ENCODE measurements at regions not wholly inside any gene's neighbourhood (a gene's known extent, or its start where the extent isn't known, plus 50 kb on each side); places are given as distances from the start of the nearest gene placed in this dataset.

- DNase-seq: no peak
- CTCF ChIA-PET: no interaction called here
- peaks cover 3 to 29% (median 21%) of the 10 kb centered on the region in 5 donors for H3K27me3 Mint-ChIP-seq
- peaks cover 0 to 10% (median 3%) of the 10 kb centered on the region in 11 donors for H3K9me3 Mint-ChIP-seq
- POLR2A ChIA-PET: no interaction called here
- H3K36me3 ChIP-seq (ENCODE audit: control insufficient read depth in 2 of 3, insufficient read depth in 3 of 3, low read length in 3 of 3): no peaks in the 10 kb centered on the region
- no peaks in the 10 kb centered on the region for H3K4me1 ChIP-seq (ENCODE audit: control insufficient read depth in 2 of 2, insufficient read depth in 2 of 2, low read length in 2 of 2)
- H3K27ac ChIP-seq (ENCODE audit: low read depth, low read length): no peak overlapping the region
- peaks cover 0 to 10% (median 4%) of the 10 kb centered on the region in 7 donors for H3K4me1 Mint-ChIP-seq
- H3K36me3 Mint-ChIP-seq: peaks cover 0 to 7% (median 0%) of the 10 kb centered on the region in 5 donors
- ATAC-seq: no peak
- no peaks in the 10 kb centered on the region for H3K27me3 ChIP-seq (ENCODE audit: control insufficient read depth in 2 of 2, insufficient read depth in 2 of 2, low read length in 2 of 2)
- intact Hi-C loops (cut with micrococcal nuclease): no loop called here
- H3K4me3 Mint-ChIP-seq: no peak overlapping the region
- H3K27ac Mint-ChIP-seq: no peak overlapping the region
- H3K9me3 ChIP-seq (ENCODE audit: control insufficient read depth in 2 of 3, low read length in 3 of 3): peaks cover 0 to 4% (median 0%) of the 10 kb centered on the region in 3 experiments
- no peak overlapping the region for H3K4me3 ChIP-seq (ENCODE audit: low read length)
Measured at GRCh38 chr22:27303718-27304117, 497.8 kb downstream of the MN1 start.

GRCh38 chr22:27306771-27307170, 494.8 kb downstream of the MN1 start:
- intact Hi-C loops (cut with micrococcal nuclease): no loop called here
- Histone ChIP-seq H3K4me1 (ENCODE audit: control insufficient read depth in 2 of 2, insufficient read depth in 2 of 2, low read length in 2 of 2) (no peaks in the 10 kb centered on the region), H3K27me3 (ENCODE audit: control insufficient read depth in 2 of 2, insufficient read depth in 2 of 2, low read length in 2 of 2) (no peaks in the 10 kb centered on the region), H3K36me3 (ENCODE audit: control insufficient read depth in 2 of 3, insufficient read depth in 3 of 3, low read length in 3 of 3) (no peaks in the 10 kb centered on the region), H3K27ac (ENCODE audit: low read depth, low read length) (no peak overlapping the region), H3K4me3 (ENCODE audit: low read length) (no peak overlapping the region), H3K9me3 (ENCODE audit: control insufficient read depth in 2 of 3, low read length in 3 of 3) (peaks cover 0 to 4% (median 0%) of the 10 kb centered on the region in 3 experiments)
- Mint-ChIP-seq H3K27ac (no peak overlapping the region), H3K9me3 (peaks cover 0 to 12% (median 3%) of the 10 kb centered on the region in 11 donors), H3K27me3 (peaks cover 0 to 25% (median 12%) of the 10 kb centered on the region in 5 donors), H3K4me3 (no peak overlapping the region), H3K36me3 (peaks cover 0 to 7% (median 0%) of the 10 kb centered on the region in 5 donors), H3K4me1 (peaks cover 0 to 10% (median 0%) of the 10 kb centered on the region in 7 donors)
- no peak for ATAC-seq
- ChIA-PET CTCF (no interaction called here), POLR2A (no interaction called here)
- no peak for DNase-seq

GRCh38 chr22:27307545-27308247, 493.9 kb downstream of the MN1 start:
- Mint-ChIP-seq H3K27me3 (peaks cover 0 to 22% (median 10%) of the 10 kb centered on the region in 5 donors), H3K9me3 (peaks cover 0 to 12% (median 3%) of the 10 kb centered on the region in 11 donors), H3K4me1 (peaks cover 0 to 10% (median 0%) of the 10 kb centered on the region in 7 donors), H3K36me3 (peaks cover 0 to 7% (median 0%) of the 10 kb centered on the region in 5 donors), H3K27ac (peak overlapping the region in 1 of 9 donors; percentile 42), H3K4me3 (no peak overlapping the region)
- ATAC-seq: no peak
- intact Hi-C loops (cut with micrococcal nuclease): no loop called here
- Histone ChIP-seq H3K27ac (ENCODE audit: low read depth, low read length) (no peak overlapping the region), H3K9me3 (ENCODE audit: control insufficient read depth in 2 of 3, low read length in 3 of 3) (peaks cover 0 to 4% (median 0%) of the 10 kb centered on the region in 3 experiments), H3K36me3 (ENCODE audit: control insufficient read depth in 2 of 3, insufficient read depth in 3 of 3, low read length in 3 of 3) (no peaks in the 10 kb centered on the region), H3K27me3 (ENCODE audit: control insufficient read depth in 2 of 2, insufficient read depth in 2 of 2, low read length in 2 of 2) (no peaks in the 10 kb centered on the region), H3K4me1 (ENCODE audit: control insufficient read depth in 2 of 2, insufficient read depth in 2 of 2, low read length in 2 of 2) (no peaks in the 10 kb centered on the region), H3K4me3 (ENCODE audit: low read length) (no peak overlapping the region)
- DNase-seq: no peak
- ChIA-PET POLR2A (no interaction called here), CTCF (no interaction called here)

- intact Hi-C loops (cut with micrococcal nuclease): no loop called here
- CTCF ChIA-PET: no interaction called here
Measured at GRCh38 chr22:27308513-27308912, 493.0 kb downstream of the MN1 start.

GRCh38 chr22:27309697-27310096, 491.9 kb downstream of the MN1 start:
- Histone ChIP-seq H3K27ac (ENCODE audit: low read depth, low read length) (no peak overlapping the region), H3K4me1 (ENCODE audit: control insufficient read depth in 2 of 2, insufficient read depth in 2 of 2, low read length in 2 of 2) (no peaks in the 10 kb centered on the region), H3K9me3 (ENCODE audit: control insufficient read depth in 2 of 3, low read length in 3 of 3) (no peaks in the 10 kb centered on the region), H3K4me3 (ENCODE audit: low read length) (no peak overlapping the region), H3K36me3 (ENCODE audit: control insufficient read depth in 2 of 3, insufficient read depth in 3 of 3, low read length in 3 of 3) (no peaks in the 10 kb centered on the region), H3K27me3 (ENCODE audit: control insufficient read depth in 2 of 2, insufficient read depth in 2 of 2, low read length in 2 of 2) (no peaks in the 10 kb centered on the region)
- peaks cover 0 to 10% (median 0%) of the 10 kb centered on the region in 7 donors for H3K4me1 Mint-ChIP-seq
- H3K36me3 Mint-ChIP-seq: peaks cover 0 to 7% (median 0%) of the 10 kb centered on the region in 5 donors
- intact Hi-C loops (cut with micrococcal nuclease): no loop called here
- DNase-seq (no peak), ATAC-seq (no peak)
- CTCF ChIA-PET: no interaction called here
- POLR2A ChIA-PET: no interaction called here
- no peak overlapping the region for H3K27ac Mint-ChIP-seq
- H3K27me3 Mint-ChIP-seq: peaks cover 0 to 11% (median 6%) of the 10 kb centered on the region in 5 donors
- no peak overlapping the region for H3K4me3 Mint-ChIP-seq
- peaks cover 0 to 12% (median 3%) of the 10 kb centered on the region in 11 donors for H3K9me3 Mint-ChIP-seq

More at GRCh38 chr22:27308513-27308912, 493.0 kb downstream of the MN1 start:
- Mint-ChIP-seq H3K4me3 (no peak overlapping the region), H3K27ac (no peak overlapping the region), H3K27me3 (peaks cover 0 to 16% (median 9%) of the 10 kb centered on the region in 5 donors), H3K9me3 (peaks cover 0 to 12% (median 3%) of the 10 kb centered on the region in 11 donors), H3K4me1 (peaks cover 0 to 10% (median 0%) of the 10 kb centered on the region in 7 donors), H3K36me3 (peaks cover 0 to 7% (median 0%) of the 10 kb centered on the region in 5 donors)
- no peaks in the 10 kb centered on the region for H3K4me1 ChIP-seq (ENCODE audit: control insufficient read depth in 2 of 2, insufficient read depth in 2 of 2, low read length in 2 of 2)
- no peaks in the 10 kb centered on the region for H3K36me3 ChIP-seq (ENCODE audit: control insufficient read depth in 2 of 3, insufficient read depth in 3 of 3, low read length in 3 of 3)
- DNase-seq (no peak), ATAC-seq (no peak)
- H3K4me3 ChIP-seq (ENCODE audit: low read length): no peak overlapping the region
- peaks cover 0 to 4% (median 0%) of the 10 kb centered on the region in 3 experiments for H3K9me3 ChIP-seq (ENCODE audit: control insufficient read depth in 2 of 3, low read length in 3 of 3)
- POLR2A ChIA-PET: no interaction called here
- no peaks in the 10 kb centered on the region for H3K27me3 ChIP-seq (ENCODE audit: control insufficient read depth in 2 of 2, insufficient read depth in 2 of 2, low read length in 2 of 2)
- no peak overlapping the region for H3K27ac ChIP-seq (ENCODE audit: low read depth, low read length)

- H3K4me1 ChIP-seq (ENCODE audit: control insufficient read depth in 2 of 2, insufficient read depth in 2 of 2, low read length in 2 of 2): no peaks in the 10 kb centered on the region
- no peak overlapping the region for H3K4me3 ChIP-seq (ENCODE audit: low read length)
- H3K4me1 Mint-ChIP-seq: peaks cover 0 to 10% (median 0%) of the 10 kb centered on the region in 7 donors
- H3K4me3 Mint-ChIP-seq: no peak overlapping the region
- DNase-seq (no peak), ATAC-seq (no peak)
- H3K9me3 ChIP-seq (ENCODE audit: control insufficient read depth in 2 of 3, low read length in 3 of 3): no peaks in the 10 kb centered on the region
- ChIA-PET POLR2A (no interaction called here), CTCF (no interaction called here)
- no peaks in the 10 kb centered on the region for H3K36me3 ChIP-seq (ENCODE audit: control insufficient read depth in 2 of 3, insufficient read depth in 3 of 3, low read length in 3 of 3)
- no peaks in the 10 kb centered on the region for H3K27me3 ChIP-seq (ENCODE audit: control insufficient read depth in 2 of 2, insufficient read depth in 2 of 2, low read length in 2 of 2)
- peaks cover 0 to 20% (median 13%) of the 10 kb centered on the region in 5 donors for H3K27me3 Mint-ChIP-seq
- H3K27ac ChIP-seq (ENCODE audit: low read depth, low read length): no peak overlapping the region
- no peak overlapping the region for H3K27ac Mint-ChIP-seq
- intact Hi-C loops (cut with micrococcal nuclease): no loop called here
- peaks cover 0 to 12% (median 5%) of the 10 kb centered on the region in 11 donors for H3K9me3 Mint-ChIP-seq
- H3K36me3 Mint-ChIP-seq: peaks cover 0 to 7% (median 0%) of the 10 kb centered on the region in 5 donors
Measured at GRCh38 chr22:27310966-27311697, 490.4 kb downstream of the MN1 start.

Data from naive thymus-derived CD4-positive, alpha-beta T cell (primary cell).